WI38 (cell line): ENCODE measurements at regions not wholly inside any gene's neighbourhood (a gene's known extent, or its start where the extent isn't known, plus 50 kb on each side); places are given as distances from the start of the nearest gene placed in this dataset.

Experiments
- H3K4me3 ChIP-seq: 2 replicates; pipeline ENCODE4 v1.5.1; 2011; ENCODE audit warnings: low read depth, mild to moderate bottlenecking, control low read depth, low read length
- TF ChIP-seq, protein P1 (sequence below): IDR thresholded peaks from 2 replicates; pipeline ENCODE4 v1.5.1; 2012; ENCODE audit warnings: low read depth, mild to moderate bottlenecking, control low read depth, low read length

DNA sequence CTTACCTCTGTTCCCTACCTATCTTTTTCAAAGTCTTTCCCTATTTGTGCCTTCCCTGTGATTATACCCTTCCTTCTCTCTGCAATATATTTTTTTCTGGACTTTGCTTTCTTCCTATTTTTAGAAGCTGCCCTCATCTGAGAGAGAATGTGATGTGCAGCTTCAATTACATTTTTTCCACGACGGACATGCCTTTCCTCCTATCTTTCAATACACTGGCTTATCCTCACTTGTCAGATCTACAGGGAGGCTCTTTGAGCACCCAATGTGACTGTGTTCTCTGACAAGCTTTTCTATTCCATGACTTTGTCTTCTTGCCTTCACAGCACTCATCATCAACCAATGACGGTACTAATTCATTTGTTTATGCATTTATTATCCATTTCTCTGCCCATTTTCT, 227.9 kb upstream of the CLINT1 start:
- no peak overlapping the region for H3K4me3 ChIP-seq
- TF ChIP-seq, protein P1, sequence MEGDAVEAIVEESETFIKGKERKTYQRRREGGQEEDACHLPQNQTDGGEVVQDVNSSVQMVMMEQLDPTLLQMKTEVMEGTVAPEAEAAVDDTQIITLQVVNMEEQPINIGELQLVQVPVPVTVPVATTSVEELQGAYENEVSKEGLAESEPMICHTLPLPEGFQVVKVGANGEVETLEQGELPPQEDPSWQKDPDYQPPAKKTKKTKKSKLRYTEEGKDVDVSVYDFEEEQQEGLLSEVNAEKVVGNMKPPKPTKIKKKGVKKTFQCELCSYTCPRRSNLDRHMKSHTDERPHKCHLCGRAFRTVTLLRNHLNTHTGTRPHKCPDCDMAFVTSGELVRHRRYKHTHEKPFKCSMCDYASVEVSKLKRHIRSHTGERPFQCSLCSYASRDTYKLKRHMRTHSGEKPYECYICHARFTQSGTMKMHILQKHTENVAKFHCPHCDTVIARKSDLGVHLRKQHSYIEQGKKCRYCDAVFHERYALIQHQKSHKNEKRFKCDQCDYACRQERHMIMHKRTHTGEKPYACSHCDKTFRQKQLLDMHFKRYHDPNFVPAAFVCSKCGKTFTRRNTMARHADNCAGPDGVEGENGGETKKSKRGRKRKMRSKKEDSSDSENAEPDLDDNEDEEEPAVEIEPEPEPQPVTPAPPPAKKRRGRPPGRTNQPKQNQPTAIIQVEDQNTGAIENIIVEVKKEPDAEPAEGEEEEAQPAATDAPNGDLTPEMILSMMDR: no peak

DNA sequence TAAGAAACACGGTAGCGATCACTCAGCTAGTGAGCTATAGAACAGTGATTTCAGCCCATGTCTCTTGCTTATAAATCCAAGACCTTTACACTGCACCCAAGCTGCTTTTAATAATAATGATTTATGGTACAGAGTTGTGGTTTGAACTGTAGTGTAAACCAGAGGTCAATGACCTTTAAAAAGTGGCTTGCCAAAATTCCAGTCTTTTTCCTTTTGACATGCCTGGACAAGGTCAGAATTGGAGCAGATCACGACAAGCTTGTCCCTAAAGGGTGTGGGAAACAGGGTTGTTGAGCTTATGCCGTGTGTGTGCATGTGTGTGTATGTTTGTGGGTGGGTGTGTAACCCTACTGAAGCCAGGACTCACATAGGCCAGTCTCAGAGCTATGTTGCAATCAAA, 225.3 kb upstream of the CLINT1 start:
- TF ChIP-seq, protein P1: no peak
- no peak overlapping the region for H3K4me3 ChIP-seq

DNA sequence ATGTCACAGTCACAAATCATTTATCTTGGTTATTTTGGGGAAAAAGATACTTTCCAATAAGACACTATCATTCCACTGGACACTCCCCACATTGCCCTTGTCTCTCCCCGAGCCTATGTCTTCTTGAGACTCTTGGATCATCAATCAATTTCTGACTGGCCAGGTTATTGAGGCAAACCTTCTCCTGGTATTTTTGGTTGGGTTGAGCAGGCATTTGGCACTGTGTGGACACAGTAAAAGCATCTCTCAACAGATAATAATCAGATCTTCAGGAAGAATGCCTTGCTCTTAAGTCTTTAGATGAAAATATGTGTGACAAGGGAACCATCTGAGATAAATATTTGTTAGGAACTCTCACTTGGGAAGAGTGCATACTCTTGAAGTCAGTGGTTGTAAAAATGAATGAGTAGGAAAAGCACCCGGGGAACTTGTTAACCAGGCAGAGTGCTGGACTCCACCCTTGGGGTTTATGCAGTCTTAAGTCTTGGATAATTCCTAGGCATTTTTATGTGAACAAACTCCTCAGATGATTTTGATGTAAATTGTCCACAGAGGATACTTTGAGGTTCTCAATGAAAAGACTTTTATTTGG, 223.8 kb upstream of the CLINT1 start:
- H3K4me3 ChIP-seq: no peak overlapping the region
- TF ChIP-seq, protein P1: no peak

DNA sequence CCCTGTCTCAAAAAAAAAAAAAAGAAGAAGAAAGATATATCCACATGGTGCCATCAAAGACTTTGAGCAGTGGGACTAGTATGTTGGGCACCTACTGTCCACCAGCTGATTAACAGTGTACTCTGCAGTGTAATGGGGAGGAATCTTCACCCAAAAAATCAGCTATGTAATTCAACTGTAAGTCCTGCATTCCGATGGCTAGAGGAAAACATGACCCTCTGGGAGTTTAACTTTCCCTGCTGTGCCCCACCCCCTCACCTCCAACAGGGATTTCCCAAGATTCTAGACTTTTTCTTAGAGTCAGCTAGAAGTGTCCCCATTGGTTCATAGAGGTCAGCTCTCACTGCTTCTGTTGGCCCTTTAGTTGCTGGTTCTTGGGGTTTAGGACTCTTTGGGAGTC, 221.2 kb upstream of the CLINT1 start:
- TF ChIP-seq, protein P1: no peak
- no peak overlapping the region for H3K4me3 ChIP-seq

DNA sequence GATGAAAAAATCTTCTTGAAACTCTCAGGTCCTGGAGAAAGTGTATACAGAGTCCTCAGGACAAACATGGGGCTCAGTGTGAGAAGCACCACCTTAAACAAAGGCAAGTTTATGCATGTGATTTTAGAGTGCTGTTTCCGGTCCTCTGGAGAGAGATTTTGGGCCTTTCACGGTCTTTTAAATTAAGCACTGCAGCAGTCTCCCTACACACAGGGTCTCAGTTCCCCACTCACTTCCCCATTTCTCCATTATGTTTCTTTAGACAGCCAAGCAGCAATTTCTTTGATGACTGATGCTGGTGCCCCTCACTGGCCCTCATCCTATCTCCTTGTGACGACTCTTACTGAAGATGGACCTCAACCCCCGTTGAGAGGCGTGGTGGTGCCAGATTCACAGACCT, 220.2 kb upstream of the CLINT1 start:
- TF ChIP-seq, protein P1: no peak
- H3K4me3 ChIP-seq: no peak overlapping the region

DNA sequence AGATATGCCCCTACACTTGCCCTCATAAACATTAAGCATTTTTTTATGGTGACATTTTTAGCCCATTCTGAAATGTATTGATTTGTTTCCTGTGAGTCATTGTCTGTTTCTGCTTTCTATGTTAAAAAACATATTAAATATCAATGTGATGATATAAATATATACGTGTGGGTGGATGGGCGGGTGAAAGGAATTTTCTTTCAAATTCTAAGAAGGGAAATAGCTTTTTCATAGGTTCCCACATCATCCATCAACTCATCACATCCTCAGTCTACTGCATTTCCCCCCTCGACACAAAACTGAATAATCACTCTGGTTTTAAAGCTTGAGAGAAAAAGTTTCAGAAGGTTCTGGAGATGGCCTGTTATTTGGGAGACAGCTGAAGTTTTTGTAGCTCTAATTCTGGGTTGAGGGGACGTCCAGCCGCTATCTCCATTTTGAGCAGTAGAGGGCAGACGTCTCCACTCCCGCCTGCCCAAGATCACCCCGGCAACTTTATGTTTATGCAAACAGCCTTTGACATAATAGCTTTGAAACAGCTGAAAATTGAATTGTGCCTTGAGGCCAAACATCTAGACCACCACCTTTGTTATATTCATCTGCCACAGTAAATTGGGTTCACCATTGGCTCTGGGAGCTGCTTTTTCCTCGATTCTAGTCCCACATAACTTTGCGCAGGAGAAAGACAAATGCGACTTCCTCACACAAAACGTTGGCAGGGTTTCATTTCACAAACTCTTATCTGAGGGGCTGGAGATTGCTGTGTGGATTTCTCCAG, 216.2 kb upstream of the CLINT1 start:
- TF ChIP-seq, protein P1: peak; percentile 76
- H3K4me3 ChIP-seq: peak overlapping the region; percentile 25; the same call in 1 of the 2 replicates

DNA sequence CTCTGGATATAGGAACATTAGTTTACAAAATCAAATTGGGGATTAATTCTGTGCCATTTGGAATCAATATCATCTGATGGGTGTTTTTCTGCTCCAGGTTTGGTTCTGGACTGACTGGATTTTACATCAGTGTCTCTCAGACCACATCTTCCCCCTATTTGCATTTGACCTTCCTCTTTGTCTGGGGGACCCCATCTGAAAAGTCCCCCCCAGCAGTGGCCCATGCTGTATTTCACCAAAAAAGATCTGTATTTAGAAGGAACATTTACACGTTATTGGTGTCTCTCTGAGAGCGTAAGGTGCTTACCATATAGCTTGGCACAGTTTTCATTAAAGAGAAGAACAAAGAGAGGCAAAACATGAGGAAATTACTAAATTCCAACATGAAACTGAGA, 215.6 kb upstream of the CLINT1 start:
- no peak overlapping the region for H3K4me3 ChIP-seq
- TF ChIP-seq, protein P1: no peak
